ENCODE measurements at regions not wholly inside any gene's neighbourhood (a gene's known extent, or its start where the extent isn't known, plus 50 kb on each side); places are given as distances from the start of the nearest gene placed in this dataset.

DNA sequence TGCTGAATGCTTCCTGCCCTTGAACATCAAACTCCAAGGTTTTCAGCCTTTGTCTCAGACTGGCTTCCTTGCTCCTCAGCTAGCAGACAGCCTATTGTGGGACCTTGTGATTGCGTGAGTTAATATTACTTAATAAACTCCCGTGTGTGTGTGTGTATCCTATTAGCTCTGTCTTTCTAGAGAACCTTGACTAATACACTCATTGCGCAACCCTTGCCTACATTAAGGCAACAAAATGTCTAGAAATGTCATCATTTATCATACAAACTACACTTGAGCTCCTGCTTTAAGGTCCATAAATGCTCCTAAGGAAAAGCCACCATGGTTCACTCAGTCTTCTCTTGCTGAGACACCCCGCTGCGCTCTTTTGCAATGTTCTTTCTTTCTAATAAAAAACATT, 2861.0 kb downstream of the PCDH9 start:
- Histone ChIP-seq H3K4me1 (no peaks in the 10 kb centered on the region), H3K9me3 (no peaks in the 10 kb centered on the region), H3K27ac (no peak overlapping the region), H3K27me3 (no peaks in the 10 kb centered on the region), H3K36me3 (no peaks in the 10 kb centered on the region), H3K4me3 (replicated peaks in 1 of 3) (no peak overlapping the region)
- TF ChIP-seq, protein P1, sequence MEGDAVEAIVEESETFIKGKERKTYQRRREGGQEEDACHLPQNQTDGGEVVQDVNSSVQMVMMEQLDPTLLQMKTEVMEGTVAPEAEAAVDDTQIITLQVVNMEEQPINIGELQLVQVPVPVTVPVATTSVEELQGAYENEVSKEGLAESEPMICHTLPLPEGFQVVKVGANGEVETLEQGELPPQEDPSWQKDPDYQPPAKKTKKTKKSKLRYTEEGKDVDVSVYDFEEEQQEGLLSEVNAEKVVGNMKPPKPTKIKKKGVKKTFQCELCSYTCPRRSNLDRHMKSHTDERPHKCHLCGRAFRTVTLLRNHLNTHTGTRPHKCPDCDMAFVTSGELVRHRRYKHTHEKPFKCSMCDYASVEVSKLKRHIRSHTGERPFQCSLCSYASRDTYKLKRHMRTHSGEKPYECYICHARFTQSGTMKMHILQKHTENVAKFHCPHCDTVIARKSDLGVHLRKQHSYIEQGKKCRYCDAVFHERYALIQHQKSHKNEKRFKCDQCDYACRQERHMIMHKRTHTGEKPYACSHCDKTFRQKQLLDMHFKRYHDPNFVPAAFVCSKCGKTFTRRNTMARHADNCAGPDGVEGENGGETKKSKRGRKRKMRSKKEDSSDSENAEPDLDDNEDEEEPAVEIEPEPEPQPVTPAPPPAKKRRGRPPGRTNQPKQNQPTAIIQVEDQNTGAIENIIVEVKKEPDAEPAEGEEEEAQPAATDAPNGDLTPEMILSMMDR (IDR thresholded peaks at IDR 0.05) = no peak
- no peak for TF ChIP-seq POLR2A (IDR thresholded peaks at IDR 0.05)
- DNase-seq = no peak
- intact Hi-C loops (cut with DNase I) = no loop called here
- WGBS, 2 donors = 92 to 96% methylated on average over 5 of the region's 5 CpGs

- H3K4me3 ChIP-seq (replicated peaks in 1 of 3) = no peak overlapping the region
- H3K27ac ChIP-seq = no peak overlapping the region
- intact Hi-C loops (cut with DNase I) = no loop called here
- no peaks in the 10 kb centered on the region for H3K36me3 ChIP-seq
- H3K27me3 ChIP-seq = no peaks in the 10 kb centered on the region
- TF ChIP-seq, protein P1 (IDR thresholded peaks at IDR 0.05) = no peak
- TF ChIP-seq POLR2A (IDR thresholded peaks at IDR 0.05) = no peak
- WGBS, 2 donors = 89 to 94% methylated on average over 2 of the region's 2 CpGs
- DNase-seq = no peak
- H3K9me3 ChIP-seq = no peaks in the 10 kb centered on the region
- H3K4me1 ChIP-seq = no peaks in the 10 kb centered on the region
Observed at GRCh38 chr13:64362564-64362963, 2867.6 kb downstream of the PCDH9 start.

DNA sequence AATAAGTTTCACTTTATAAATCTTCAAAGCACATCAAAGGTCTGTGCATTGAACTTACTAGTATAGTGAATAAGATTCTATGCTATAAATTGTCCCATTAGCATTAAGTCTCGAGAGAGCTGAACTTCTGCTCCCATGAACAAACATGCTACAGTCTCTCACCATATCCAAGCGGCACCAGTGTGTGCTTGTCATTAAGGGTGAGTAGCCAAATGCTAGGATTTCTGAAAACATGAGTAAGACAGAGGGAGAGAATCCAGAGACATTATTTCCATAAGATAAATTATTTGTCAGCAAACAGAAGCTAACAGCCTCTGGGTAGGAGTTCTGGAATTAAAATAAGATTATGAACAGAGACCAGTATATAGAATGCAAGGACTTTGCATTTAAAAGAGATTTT, 2882.5 kb downstream of the PCDH9 start:
- 73 to 84% methylated on average over 2 of the region's 2 CpGs for WGBS, 2 donors
- no peak for DNase-seq
- no peaks in the 10 kb centered on the region for H3K9me3 ChIP-seq
- no peak overlapping the region for H3K4me3 ChIP-seq (replicated peaks in 1 of 3)
- no peaks in the 10 kb centered on the region for H3K27me3 ChIP-seq
- TF ChIP-seq, protein P1 (IDR thresholded peaks at IDR 0.05) = no peak
- TF ChIP-seq POLR2A (IDR thresholded peaks at IDR 0.05) = no peak
- H3K36me3 ChIP-seq = no peaks in the 10 kb centered on the region
- intact Hi-C loops (cut with DNase I) = no loop called here
- no peak overlapping the region for H3K27ac ChIP-seq
- no peaks in the 10 kb centered on the region for H3K4me1 ChIP-seq

- no peak overlapping the region for H3K27ac ChIP-seq
- H3K36me3 ChIP-seq = no peaks in the 10 kb centered on the region
- intact Hi-C loops (cut with DNase I) = no loop called here
- DNase-seq = no peak
- WGBS, 2 donors = 77 to 81% methylated on average over 8 of the region's 8 CpGs
- TF ChIP-seq POLR2A (IDR thresholded peaks at IDR 0.05) = no peak
- TF ChIP-seq, protein P1 (IDR thresholded peaks at IDR 0.05) = no peak
- H3K27me3 ChIP-seq = no peaks in the 10 kb centered on the region
- no peaks in the 10 kb centered on the region for H3K9me3 ChIP-seq
- H3K4me1 ChIP-seq = no peaks in the 10 kb centered on the region
- H3K4me3 ChIP-seq (replicated peaks in 1 of 3) = no peak overlapping the region
Observed at GRCh38 chr13:64339373-64340063, 2890.6 kb downstream of the PCDH9 start.

DNA sequence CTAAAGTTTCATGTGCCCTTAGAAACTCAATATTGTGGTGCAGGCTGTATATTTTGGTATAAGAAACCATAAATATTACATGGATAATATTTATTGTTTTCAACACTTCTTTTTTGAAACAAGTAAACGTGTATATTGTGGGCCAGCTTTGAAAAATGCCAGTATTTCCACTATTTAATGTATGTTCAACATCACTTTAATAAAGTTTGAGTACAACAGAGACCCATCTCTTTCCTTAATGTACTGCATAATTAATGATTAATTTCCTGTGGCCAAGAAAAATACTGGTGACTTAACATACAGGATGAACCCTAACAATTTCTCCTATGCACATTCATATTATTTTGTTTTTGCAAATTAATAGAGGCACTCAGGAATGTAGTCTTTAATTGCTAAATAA, 2891.5 kb downstream of the PCDH9 start:
- no peaks in the 10 kb centered on the region for H3K27me3 ChIP-seq
- WGBS, 2 donors = 57 to 63% methylated on average over 1 of the region's 1 CpG
- DNase-seq = no peak
- no peak overlapping the region for H3K4me3 ChIP-seq (replicated peaks in 1 of 3)
- H3K4me1 ChIP-seq = no peaks in the 10 kb centered on the region
- no peak overlapping the region for H3K27ac ChIP-seq
- intact Hi-C loops (cut with DNase I) = no loop called here
- no peaks in the 10 kb centered on the region for H3K36me3 ChIP-seq
- TF ChIP-seq POLR2A (IDR thresholded peaks at IDR 0.05) = no peak
- TF ChIP-seq, protein P1 (IDR thresholded peaks at IDR 0.05) = no peak
- no peaks in the 10 kb centered on the region for H3K9me3 ChIP-seq
